Hepatocyte (in vitro differentiated cells): ENCODE measurements at regions not wholly inside any gene's neighbourhood (a gene's known extent, or its start where the extent isn't known, plus 50 kb on each side); places are given as distances from the start of the nearest gene placed in this dataset.

Experiments used
- DNase-seq: peaks from one replicate; pipeline ENCODE4 v3.0.0-alpha.2; 2016; ENCODE audit warnings: low spot score
- H2AFZ ChIP-seq: fragments of 200-600 bp; sonication (generic); 2 replicates; pipeline ENCODE4 v1.6.0; 2016; ENCODE audit warnings: antibody characterized with exemption, mild to moderate bottlenecking
- H3K27ac ChIP-seq: fragments of 200-600 bp; sonication (generic); 2 replicates; pipeline ENCODE4 v1.5.1; 2016; ENCODE audit warnings: mild to moderate bottlenecking
- H3K27me3 ChIP-seq: fragments of 200-600 bp; sonication (generic); 2 replicates; pipeline ENCODE4 v1.6.1; 2016
- H3K36me3 ChIP-seq: fragments of 200-600 bp; sonication (generic); replicated peaks from 2 replicates; pipeline ENCODE4 v1.5.1; 2016; ENCODE audit warnings: low read depth; ENCODE audit not compliant: insufficient read depth
- H3K4me1 ChIP-seq: fragments of 200-600 bp; sonication (generic); 2 replicates; pipeline ENCODE4 v1.5.1; 2016; ENCODE audit warnings: mild to moderate bottlenecking, moderate library complexity; ENCODE audit not compliant: insufficient read depth
- H3K4me2 ChIP-seq: fragments of 200-600 bp; sonication (generic); 2 replicates; pipeline ENCODE4 v1.6.0; 2016
- H3K4me3 ChIP-seq: fragments of 200-600 bp; sonication (generic); 2 replicates; pipeline ENCODE4 v1.5.1; 2016; ENCODE audit warnings: mild to moderate bottlenecking
- H3K79me2 ChIP-seq: fragments of 200-600 bp; sonication (generic); 2 replicates; pipeline ENCODE4 v1.6.0; 2017; ENCODE audit warnings: mild to moderate bottlenecking
- H3K9me2 ChIP-seq: fragments of 200-600 bp; sonication (generic); replicated peaks from 2 replicates; pipeline ENCODE4 v1.6.0; 2017; ENCODE audit warnings: mild to moderate bottlenecking; ENCODE audit not compliant: insufficient read depth
- H3K9me3 ChIP-seq: fragments of 200-600 bp; sonication (generic); 2 replicates; pipeline ENCODE4 v1.5.1; 2016; ENCODE audit warnings: low read depth, mild to moderate bottlenecking
- H4K20me1 ChIP-seq: fragments of 200-600 bp; sonication (generic); 2 replicates; pipeline ENCODE4 v1.6.0; 2016; ENCODE audit warnings: mild to moderate bottlenecking; ENCODE audit not compliant: insufficient read depth, poor library complexity, severe bottlenecking
- CTCF ChIP-seq: fragments of 200-600 bp; sonication (generic); IDR thresholded peaks from 2 replicates; pipeline ENCODE4 v1.5.1; 2016; ENCODE audit warnings: antibody characterized with exemption, mild to moderate bottlenecking; ENCODE audit not compliant: poor library complexity
- EZH2 ChIP-seq: fragments of 200-600 bp; sonication (generic); IDR thresholded peaks from 2 replicates; pipeline ENCODE4 v1.6.1; 2016; ENCODE audit warnings: antibody characterized with exemption, mild to moderate bottlenecking, borderline replicate concordance
- EZH2phosphoT487 ChIP-seq: fragments of 200-600 bp; sonication (generic); IDR thresholded peaks from one replicate; pipeline ENCODE4 v1.6.1; 2018; ENCODE audit warnings: antibody characterized with exemption, mild to moderate bottlenecking, low read depth, moderate library complexity; ENCODE audit not compliant: unreplicated experiment, severe bottlenecking
- WGBS: methylation state at CpG from one replicate; pipeline ENCODE4 v1.1.6; 2016; ENCODE audit warnings: low lambda C conversion rate; ENCODE audit errors: missing lambda C conversion rate; 5-methylcytosine and 5-hydroxymethylcytosine counted together

GRCh38 chr1:29838738-29839320 lies 602.5 kb downstream of the PTPRU start:
- Histone ChIP-seq H3K27me3 (no peaks in the 10 kb centered on the region), H3K9me3 (no peaks in the 10 kb centered on the region), H3K79me2 (no peaks in the 10 kb centered on the region), H3K36me3 (no peaks in the 10 kb centered on the region), H3K27ac (no peak overlapping the region), H3K4me2 (no peak overlapping the region), H3K4me1 (no peaks in the 10 kb centered on the region), H2AFZ (no peak overlapping the region), H3K4me3 (no peak overlapping the region), H3K9me2 (no peaks in the 10 kb centered on the region), H4K20me1 (no peaks in the 10 kb centered on the region)
- no peak for DNase-seq
- 86% methylated on average over 3 of the region's 3 CpGs for WGBS
- TF ChIP-seq EZH2 (no peak), EZH2phosphoT487 (no peak), CTCF (no peak)

GRCh38 chr1:29836651-29837646 lies 600.6 kb downstream of the PTPRU start:
- 68% methylated on average over 12 of the region's 12 CpGs for WGBS

GRCh38 chr1:29835874-29836273 lies 599.6 kb downstream of the PTPRU start:
- TF ChIP-seq EZH2 (no peak), CTCF (no peak), EZH2phosphoT487 (no peak)
- H3K9me2 ChIP-seq: no peaks in the 10 kb centered on the region
- no peak overlapping the region for H3K27ac ChIP-seq
- no peak overlapping the region for H3K4me2 ChIP-seq
- H3K79me2 ChIP-seq: no peaks in the 10 kb centered on the region
- no peak for DNase-seq
- no peaks in the 10 kb centered on the region for H3K4me1 ChIP-seq
- no peaks in the 10 kb centered on the region for H3K36me3 ChIP-seq
- H2AFZ ChIP-seq: no peak overlapping the region
- no peaks in the 10 kb centered on the region for H4K20me1 ChIP-seq
- H3K27me3 ChIP-seq: peaks cover 6% of the 10 kb centered on the region
- 63% methylated on average over 8 of the region's 8 CpGs for WGBS
- H3K9me3 ChIP-seq: no peaks in the 10 kb centered on the region
- no peak overlapping the region for H3K4me3 ChIP-seq

More at GRCh38 chr1:29836651-29837646, 600.6 kb downstream of the PTPRU start:
- H3K9me2 ChIP-seq: no peaks in the 10 kb centered on the region
- no peaks in the 10 kb centered on the region for H3K36me3 ChIP-seq
- no peak for TF ChIP-seq CTCF
- no peak for TF ChIP-seq EZH2
- TF ChIP-seq EZH2phosphoT487: no peak
- no peak overlapping the region for H3K4me3 ChIP-seq
- no peaks in the 10 kb centered on the region for H3K9me3 ChIP-seq
- DNase-seq: no peak
- H3K79me2 ChIP-seq: no peaks in the 10 kb centered on the region
- no peaks in the 10 kb centered on the region for H3K4me1 ChIP-seq
- H3K27ac ChIP-seq: no peak overlapping the region
- H3K27me3 ChIP-seq: no peaks in the 10 kb centered on the region
- H2AFZ ChIP-seq: no peak overlapping the region
- no peak overlapping the region for H3K4me2 ChIP-seq
- H4K20me1 ChIP-seq: no peaks in the 10 kb centered on the region
